ENCODE measurements at regions not wholly inside any gene's neighbourhood (a gene's known extent, or its start where the extent isn't known, plus 50 kb on each side); places are given as distances from the start of the nearest gene placed in this dataset.

DNA sequence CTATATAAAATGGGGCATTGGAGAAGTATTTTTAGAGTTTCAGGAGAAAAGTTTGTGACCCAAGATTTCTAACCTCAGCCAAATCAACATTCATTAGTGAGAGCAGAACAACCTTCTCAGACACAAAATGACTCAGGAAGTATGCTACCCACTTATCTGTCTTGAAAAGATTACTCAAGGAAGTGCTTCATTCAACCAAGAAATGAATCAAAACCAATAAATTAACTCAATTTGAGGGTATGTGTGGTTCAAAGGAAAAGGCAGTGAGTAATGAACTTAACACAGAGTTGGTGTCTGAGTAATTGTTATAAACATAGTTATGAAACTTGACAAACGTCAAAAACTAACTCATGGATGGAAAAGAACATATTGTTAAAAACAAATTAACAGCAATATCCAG lies 227.6 kb downstream of the HAO1 start:
- no peak for DNase-seq
- no peaks in the 10 kb centered on the region for H3K79me2 ChIP-seq (ENCODE audit: insufficient read depth)
- no peaks in the 10 kb centered on the region for H3K36me3 ChIP-seq (replicated peaks in 1 of 2; ENCODE audit: control insufficient read depth in 1 of 2, insufficient read depth in 2 of 2, low read length in 1 of 2)
- no peak overlapping the region for H3K4me2 ChIP-seq
- no peaks in the 10 kb centered on the region for H3K4me1 ChIP-seq (ENCODE audit: control insufficient read depth in 1 of 2, insufficient read depth in 2 of 2, low read depth in 1 of 2, low read length in 1 of 2)
- ChIA-PET CTCF (no interaction called here), POLR2A (no interaction called here)
- H3K9me3 ChIP-seq = no peaks in the 10 kb centered on the region
- H2AFZ ChIP-seq (ENCODE audit: low read depth) = no peak overlapping the region
- no peak overlapping the region for H3K4me3 ChIP-seq (ENCODE audit: low read depth in 2 of 2, low read length in 1 of 2)
- no peaks in the 10 kb centered on the region for H3K27me3 ChIP-seq (ENCODE audit: insufficient read depth)
- H3K9me2 ChIP-seq = no peaks in the 10 kb centered on the region
- TF ChIP-seq TCF12 (IDR thresholded peaks at IDR 0.05) (no peak), FOXJ3 (CRISPR knock-in tag; IDR thresholded peaks at IDR 0.05) (no peak), SMC3 (IDR thresholded peaks at IDR 0.05; ENCODE audit: low read depth, low read length) (no peak), MEF2A (IDR thresholded peaks at IDR 0.05; ENCODE audit: borderline replicate concordance, low read depth) (no peak), SIN3A (IDR thresholded peaks at IDR 0.05; ENCODE audit: borderline replicate concordance, low read depth, low read length) (no peak), FOSL2 (IDR thresholded peaks at IDR 0.05; ENCODE audit: borderline replicate concordance, low read depth) (no peak), NRF1 (IDR thresholded peaks at IDR 0.05; ENCODE audit: low read depth, low read length) (no peak)
- TF ChIP-seq, protein P1, sequence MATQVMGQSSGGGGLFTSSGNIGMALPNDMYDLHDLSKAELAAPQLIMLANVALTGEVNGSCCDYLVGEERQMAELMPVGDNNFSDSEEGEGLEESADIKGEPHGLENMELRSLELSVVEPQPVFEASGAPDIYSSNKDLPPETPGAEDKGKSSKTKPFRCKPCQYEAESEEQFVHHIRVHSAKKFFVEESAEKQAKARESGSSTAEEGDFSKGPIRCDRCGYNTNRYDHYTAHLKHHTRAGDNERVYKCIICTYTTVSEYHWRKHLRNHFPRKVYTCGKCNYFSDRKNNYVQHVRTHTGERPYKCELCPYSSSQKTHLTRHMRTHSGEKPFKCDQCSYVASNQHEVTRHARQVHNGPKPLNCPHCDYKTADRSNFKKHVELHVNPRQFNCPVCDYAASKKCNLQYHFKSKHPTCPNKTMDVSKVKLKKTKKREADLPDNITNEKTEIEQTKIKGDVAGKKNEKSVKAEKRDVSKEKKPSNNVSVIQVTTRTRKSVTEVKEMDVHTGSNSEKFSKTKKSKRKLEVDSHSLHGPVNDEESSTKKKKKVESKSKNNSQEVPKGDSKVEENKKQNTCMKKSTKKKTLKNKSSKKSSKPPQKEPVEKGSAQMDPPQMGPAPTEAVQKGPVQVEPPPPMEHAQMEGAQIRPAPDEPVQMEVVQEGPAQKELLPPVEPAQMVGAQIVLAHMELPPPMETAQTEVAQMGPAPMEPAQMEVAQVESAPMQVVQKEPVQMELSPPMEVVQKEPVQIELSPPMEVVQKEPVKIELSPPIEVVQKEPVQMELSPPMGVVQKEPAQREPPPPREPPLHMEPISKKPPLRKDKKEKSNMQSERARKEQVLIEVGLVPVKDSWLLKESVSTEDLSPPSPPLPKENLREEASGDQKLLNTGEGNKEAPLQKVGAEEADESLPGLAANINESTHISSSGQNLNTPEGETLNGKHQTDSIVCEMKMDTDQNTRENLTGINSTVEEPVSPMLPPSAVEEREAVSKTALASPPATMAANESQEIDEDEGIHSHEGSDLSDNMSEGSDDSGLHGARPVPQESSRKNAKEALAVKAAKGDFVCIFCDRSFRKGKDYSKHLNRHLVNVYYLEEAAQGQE (IDR thresholded peaks at IDR 0.05; ENCODE audit: low read depth, low read length) = no peak
- TF ChIP-seq, protein P2, sequence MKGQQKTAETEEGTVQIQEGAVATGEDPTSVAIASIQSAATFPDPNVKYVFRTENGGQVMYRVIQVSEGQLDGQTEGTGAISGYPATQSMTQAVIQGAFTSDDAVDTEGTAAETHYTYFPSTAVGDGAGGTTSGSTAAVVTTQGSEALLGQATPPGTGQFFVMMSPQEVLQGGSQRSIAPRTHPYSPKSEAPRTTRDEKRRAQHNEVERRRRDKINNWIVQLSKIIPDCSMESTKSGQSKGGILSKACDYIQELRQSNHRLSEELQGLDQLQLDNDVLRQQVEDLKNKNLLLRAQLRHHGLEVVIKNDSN (IDR thresholded peaks at IDR 0.05; ENCODE audit: borderline replicate concordance, low read depth) = no peak
- no peak overlapping the region for H3K9ac ChIP-seq
- H3K27ac ChIP-seq (ENCODE audit: low read depth in 2 of 2, low read length in 1 of 2) = no peak overlapping the region
- no peaks in the 10 kb centered on the region for H4K20me1 ChIP-seq (ENCODE audit: insufficient read depth)
- no peaks in the 10 kb centered on the region for H3F3A ChIP-seq (replicated peaks; ENCODE audit: insufficient read depth)
- 1% methylated on average over 1 of the region's 1 CpG for WGBS (ENCODE audit: low lambda C conversion rate)

DNA sequence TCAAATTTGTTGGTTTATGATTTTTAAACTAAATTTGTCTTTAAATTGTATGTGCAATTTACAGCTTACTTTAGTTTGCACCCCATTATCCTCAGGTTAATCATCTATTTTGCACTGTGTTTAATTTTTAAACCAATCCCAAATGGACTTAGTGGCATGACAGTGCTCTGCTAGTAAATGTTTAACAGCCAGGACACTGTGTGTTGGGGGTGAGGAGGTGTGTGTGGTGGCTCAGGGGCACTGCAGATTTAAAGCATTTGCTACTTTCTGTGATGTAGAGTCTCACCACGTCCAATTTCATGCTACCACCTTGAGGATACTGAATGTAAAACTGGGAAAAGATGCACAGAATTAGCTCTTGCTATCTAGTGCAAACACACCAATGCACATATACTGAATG lies 225.7 kb downstream of the HAO1 start:
- WGBS (ENCODE audit: low lambda C conversion rate) = 0% methylated on average over 1 of the region's 1 CpG
- Histone ChIP-seq H3F3A (replicated peaks; ENCODE audit: insufficient read depth) (no peaks in the 10 kb centered on the region), H3K9me3 (no peaks in the 10 kb centered on the region), H3K4me2 (no peak overlapping the region), H3K4me3 (ENCODE audit: low read depth in 2 of 2, low read length in 1 of 2) (no peak overlapping the region), H3K36me3 (replicated peaks in 1 of 2; ENCODE audit: control insufficient read depth in 1 of 2, insufficient read depth in 2 of 2, low read length in 1 of 2) (no peaks in the 10 kb centered on the region), H3K27ac (ENCODE audit: low read depth in 2 of 2, low read length in 1 of 2) (no peak overlapping the region), H4K20me1 (ENCODE audit: insufficient read depth) (no peaks in the 10 kb centered on the region), H3K27me3 (ENCODE audit: insufficient read depth) (no peaks in the 10 kb centered on the region), H3K79me2 (ENCODE audit: insufficient read depth) (no peaks in the 10 kb centered on the region), H3K4me1 (ENCODE audit: control insufficient read depth in 1 of 2, insufficient read depth in 2 of 2, low read depth in 1 of 2, low read length in 1 of 2) (no peaks in the 10 kb centered on the region), H3K9ac (no peak overlapping the region), H3K9me2 (no peaks in the 10 kb centered on the region), H2AFZ (ENCODE audit: low read depth) (no peak overlapping the region)
- no peak for DNase-seq
- POLR2A ChIA-PET = no interaction called here
- TF ChIP-seq RCOR1 (IDR thresholded peaks at IDR 0.05; ENCODE audit: low read length) = no peak
- TF ChIP-seq ELF1 (IDR thresholded peaks at IDR 0.05) = no peak
- no peak for TF ChIP-seq EP300 (IDR thresholded peaks at IDR 0.05; ENCODE audit: borderline replicate concordance in 1 of 2, low read depth in 1 of 2, low read length in 1 of 2)
- TF ChIP-seq, protein P2 (IDR thresholded peaks at IDR 0.05; ENCODE audit: borderline replicate concordance, low read depth) = no peak
- TF ChIP-seq, protein P3, sequence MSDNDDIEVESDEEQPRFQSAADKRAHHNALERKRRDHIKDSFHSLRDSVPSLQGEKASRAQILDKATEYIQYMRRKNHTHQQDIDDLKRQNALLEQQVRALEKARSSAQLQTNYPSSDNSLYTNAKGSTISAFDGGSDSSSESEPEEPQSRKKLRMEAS (IDR thresholded peaks at IDR 0.05; ENCODE audit: low read depth) = no peak
- no peak for TF ChIP-seq RXRA (IDR thresholded peaks at IDR 0.05; ENCODE audit: borderline replicate concordance, low read depth)
- TF ChIP-seq SMC3 (IDR thresholded peaks at IDR 0.05; ENCODE audit: low read depth, low read length) = no peak
- TF ChIP-seq TCF12 (IDR thresholded peaks at IDR 0.05) = no peak
- no peak for TF ChIP-seq EZH2phosphoT487 (IDR thresholded peaks at IDR 0.05; ENCODE audit: borderline replicate concordance, low read depth)
- TF ChIP-seq, protein P1 (IDR thresholded peaks at IDR 0.05; ENCODE audit: low read depth, low read length) = no peak
- CTCF ChIA-PET = interaction anchor here (1.3 kb wide), 1 partner anchor 1008 kb away, joined by 3 read pairs; no protein-coding TSS in a partner anchor
